H1 (cell line): ENCODE measurements at regions not wholly inside any gene's neighbourhood (a gene's known extent, or its start where the extent isn't known, plus 50 kb on each side); places are given as distances from the start of the nearest gene placed in this dataset.

ENCODE experiments used
- CTCF ChIA-PET: fragments of 300-600 bp; sonication (Branson Sonifier 250); formaldehyde crosslinking; loops from one replicate; lab custom pipeline; 2021; ENCODE audit not compliant: partially characterized antibody; lab: Charles Lee
- POLR2A ChIA-PET: fragments of 300-600 bp; sonication (Branson Sonifier 250); formaldehyde crosslinking; loops from one replicate; lab custom pipeline; 2021; ENCODE audit warnings: inconsistent platforms; ENCODE audit not compliant: partially characterized antibody; lab: Charles Lee
- DNase-seq, 2 experiments: peaks; one replicate each; pipeline versions ENCODE4 v3.0.0 to v3.0.0-alpha.2; 2010 to 2022; ENCODE audit warnings: low spot score in 2 of 2, low read depth in 1 of 2, mixed read lengths in 1 of 2
- FAIRE-seq: peaks from 2 replicates; lab custom pipeline; 2011; peaks lifted over from hg19 to GRCh38; lab: Jason Lieb, UNC
- H2AFZ ChIP-seq: 2 replicates; pipeline ENCODE4 v1.8.1; 2012; ENCODE audit warnings: low read length, inconsistent platforms
- H2AK5ac ChIP-seq: 2 replicates; pipeline ENCODE4 v1.6.1; 2013; ENCODE audit warnings: low read depth, low read length
- H2BK120ac ChIP-seq: replicated peaks from 2 replicates; pipeline ENCODE3; 2013; ENCODE audit warnings: low read depth, low read length, inconsistent platforms
- H2BK12ac ChIP-seq: 2 replicates; pipeline ENCODE4 v1.6.1; 2013; ENCODE audit warnings: low read depth, low read length
- H2BK15ac ChIP-seq: 2 replicates; pipeline ENCODE4 v1.6.1; 2013; ENCODE audit warnings: low read length
- H2BK20ac ChIP-seq: 2 replicates; pipeline ENCODE4 v1.6.1; 2013; ENCODE audit warnings: low read length
- H2BK5ac ChIP-seq: 2 replicates; pipeline ENCODE4 v1.6.1; 2013; ENCODE audit warnings: low read depth, low read length
- H3K14ac ChIP-seq: 2 replicates; pipeline ENCODE4 v1.6.1; 2013; ENCODE audit warnings: inconsistent platforms; ENCODE audit not compliant: insufficient read length
- H3K18ac ChIP-seq: 2 replicates; pipeline ENCODE4 v1.6.1; 2013; ENCODE audit warnings: low read length; ENCODE audit errors: extremely low read depth
- H3K23ac ChIP-seq: 2 replicates; pipeline ENCODE4 v1.6.1; 2013; ENCODE audit warnings: inconsistent platforms; ENCODE audit not compliant: insufficient read length
- H3K23me2 ChIP-seq: 2 replicates; pipeline ENCODE4 v1.6.1; 2013; ENCODE audit warnings: low read depth, low read length
- H3K27ac ChIP-seq: 2 replicates; pipeline ENCODE4 v1.6.1; 2011; ENCODE audit warnings: low read depth, low read length, inconsistent platforms
- H3K27me3 ChIP-seq, 4 experiments: replicated peaks in 1 of 4; 1 replicate in 1 of 4; 2 replicates in 3 of 4; pipeline versions ENCODE4 v1.6.1 to v1.8.1; 2011 to 2013; ENCODE audit warnings: low read length in 3 of 4, mild to moderate bottlenecking in 3 of 4, inconsistent platforms in 2 of 4, mixed read lengths in 2 of 4, moderate library complexity in 1 of 4; ENCODE audit not compliant: control insufficient read depth in 3 of 4, insufficient read depth in 3 of 4; ENCODE audit errors: extremely low read depth in 1 of 4
- H3K36me3 ChIP-seq, 4 experiments: 2 replicates each; pipeline versions ENCODE4 v1.6.1 to v1.8.1; 2011 to 2013; ENCODE audit warnings: mild to moderate bottlenecking in 4 of 4, low read length in 3 of 4, moderate library complexity in 2 of 4, control low read depth in 1 of 4, inconsistent platforms in 1 of 4; ENCODE audit not compliant: insufficient read depth in 4 of 4, control insufficient read depth in 2 of 4
- H3K4ac ChIP-seq: replicated peaks from 2 replicates; pipeline ENCODE3; 2013; ENCODE audit warnings: low read length, low read depth, mixed read lengths, inconsistent platforms; ENCODE audit not compliant: insufficient read length
- H3K4me1 ChIP-seq, 4 experiments: replicated peaks in 1 of 4; 1 replicate in 1 of 4; 2 replicates in 3 of 4; pipeline versions ENCODE4 v1.6.1 to v1.8.1; 2011 to 2013; ENCODE audit warnings: low read length in 3 of 4, inconsistent platforms in 2 of 4, mixed read lengths in 1 of 4; ENCODE audit not compliant: insufficient read depth in 4 of 4, control insufficient read depth in 3 of 4
- H3K4me2 ChIP-seq, 2 experiments: 2 replicates each; pipeline versions ENCODE4 v1.6.1 to v1.8.1; 2011 to 2013; ENCODE audit warnings: low read depth in 2 of 2, low read length in 2 of 2, control low read depth in 1 of 2, inconsistent platforms in 1 of 2, mild to moderate bottlenecking in 1 of 2; ENCODE audit not compliant: insufficient read depth in 1 of 2
- H3K4me3 ChIP-seq, 4 experiments: fragments of 200-600, 300-600 bp in 1 of 4; sonication (generic), shearing (Covaris generic), sonication (Bioruptor Twin) in 1 of 4; 2 replicates each; pipeline versions ENCODE4 v1.5.1 to v1.8.1; 2011 to 2016; ENCODE audit warnings: low read length in 4 of 4, low read depth in 3 of 4, control low read depth in 2 of 4, inconsistent platforms in 2 of 4, mild to moderate bottlenecking in 2 of 4, mixed read lengths in 1 of 4, moderate library complexity in 1 of 4; ENCODE audit not compliant: insufficient read depth in 2 of 4; ENCODE audit errors: extremely low read depth in 1 of 4
- H3K56ac ChIP-seq: replicated peaks from 2 replicates; pipeline ENCODE3; 2013; ENCODE audit warnings: low read depth, mild to moderate bottlenecking, mixed read lengths, low read length, inconsistent platforms; ENCODE audit not compliant: insufficient read length
- H3K79me1 ChIP-seq: 2 replicates; pipeline ENCODE4 v1.6.1; 2013; ENCODE audit warnings: low read depth, low read length, control low read depth
- H3K79me2 ChIP-seq, 2 experiments: 2 replicates each; pipeline versions ENCODE4 v1.6.1 to v1.8.1; 2012 to 2013; ENCODE audit warnings: low read length in 2 of 2, mild to moderate bottlenecking in 2 of 2, inconsistent platforms in 1 of 2; ENCODE audit not compliant: insufficient read depth in 2 of 2, control insufficient read depth in 1 of 2
- H3K9ac ChIP-seq, 4 experiments: replicated peaks in 1 of 4; 1 replicate in 1 of 4; 2 replicates in 3 of 4; pipeline versions ENCODE4 v1.6.1 to v1.8.1; 2011 to 2013; ENCODE audit warnings: low read depth in 3 of 4, low read length in 3 of 4, control low read depth in 2 of 4, mild to moderate bottlenecking in 2 of 4, moderate library complexity in 2 of 4, inconsistent platforms in 1 of 4; ENCODE audit errors: extremely low read depth in 1 of 4
- H3K9me3 ChIP-seq, 2 experiments: 2 replicates each; pipeline versions ENCODE4 v1.6.1 to v1.8.1; 2012 to 2013; ENCODE audit warnings: mild to moderate bottlenecking in 2 of 2, moderate library complexity in 2 of 2, control low read depth in 1 of 2, inconsistent platforms in 1 of 2, low read depth in 1 of 2, low read length in 1 of 2, mixed read lengths in 1 of 2; ENCODE audit not compliant: insufficient read depth in 2 of 2
- H4K20me1 ChIP-seq, 2 experiments: replicated peaks in 1 of 2; 2 replicates each; pipeline versions ENCODE3 to v1.8.1; 2011 to 2013; ENCODE audit warnings: inconsistent platforms in 2 of 2, low read length in 2 of 2, mild to moderate bottlenecking in 1 of 2; ENCODE audit not compliant: insufficient read depth in 2 of 2, control insufficient read depth in 1 of 2
- H4K5ac ChIP-seq: 2 replicates; pipeline ENCODE4 v1.6.1; 2013; ENCODE audit warnings: low read length, low read depth, mixed read lengths, inconsistent platforms; ENCODE audit not compliant: insufficient read length
- H4K8ac ChIP-seq: 2 replicates; pipeline ENCODE4 v1.8.0; 2013; ENCODE audit warnings: mild to moderate bottlenecking, moderate library complexity, low read length, inconsistent platforms; ENCODE audit not compliant: insufficient read depth; ENCODE audit errors: extremely low read depth
- H4K91ac ChIP-seq: replicated peaks from 2 replicates; pipeline ENCODE3; 2013; ENCODE audit warnings: low read length, mixed read lengths, inconsistent platforms; ENCODE audit not compliant: insufficient read length
- MAFK ChIP-seq: IDR thresholded peaks from 2 replicates; pipeline ENCODE4 v1.6.1; 2012; ENCODE audit warnings: low read depth, mild to moderate bottlenecking, improper control_type of control experiment, low read length
- RAD21 ChIP-seq, 2 experiments: IDR thresholded peaks in 1 of 2; conservative IDR thresholded peaks in 1 of 2; 2 replicates each; pipeline ENCODE4 v1.6.1; 2011; ENCODE audit warnings: low read depth in 2 of 2, low read length in 2 of 2, improper control_type of control experiment in 1 of 2, inconsistent platforms in 1 of 2, mild to moderate bottlenecking in 1 of 2, moderate library complexity in 1 of 2
- TF ChIP-seq, protein P1 (sequence below), 3 experiments: IDR thresholded peaks; 1 replicate in 2 of 3; 2 replicates in 1 of 3; pipeline versions ENCODE4 v1.5.1 to v1.6.1; 2011; ENCODE audit warnings: low read length in 3 of 3, mild to moderate bottlenecking in 3 of 3, inconsistent platforms in 2 of 3, low read depth in 1 of 3, moderate library complexity in 1 of 3; ENCODE audit not compliant: insufficient read depth in 1 of 3; ENCODE audit errors: control extremely low read depth in 1 of 3

DNA sequence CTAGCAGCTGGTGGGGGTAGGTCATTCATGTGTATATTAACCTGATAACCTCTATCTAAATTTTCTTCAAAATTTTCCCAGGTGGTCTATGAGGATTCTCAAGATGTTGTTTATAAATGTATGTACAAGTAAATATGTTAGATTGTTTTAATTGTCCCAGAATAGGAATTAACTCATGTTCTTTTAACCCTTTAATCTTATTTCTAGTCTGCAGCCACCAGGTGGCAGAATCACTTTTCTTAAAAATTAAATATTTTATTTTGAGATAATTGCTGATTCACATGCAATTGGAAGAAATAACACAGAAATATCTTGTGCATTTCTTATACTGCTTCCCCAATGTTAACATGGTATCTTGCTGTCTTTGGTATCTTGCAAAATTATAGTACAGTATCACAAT lies 589.5 kb downstream of the ARL4A start:
- H3K9ac ChIP-seq: no peak overlapping the region
- H3K18ac ChIP-seq: no peak overlapping the region
- H2BK12ac ChIP-seq: no peak overlapping the region
- no peaks in the 10 kb centered on the region for H3K4me1 ChIP-seq
- no peak overlapping the region for H2AK5ac ChIP-seq
- no peak overlapping the region for H4K5ac ChIP-seq
- H2BK20ac ChIP-seq: no peak overlapping the region
- no peaks in the 10 kb centered on the region for H3K79me1 ChIP-seq
- no peaks in the 10 kb centered on the region for H3K23me2 ChIP-seq
- H3K79me2 ChIP-seq: no peaks in the 10 kb centered on the region
- FAIRE-seq: no peak
- no peak overlapping the region for H4K8ac ChIP-seq
- no peak overlapping the region for H2BK120ac ChIP-seq
- H2AFZ ChIP-seq: no peak overlapping the region
- H4K91ac ChIP-seq: no peak overlapping the region
- H3K9me3 ChIP-seq: peaks cover 4 to 10% of the 10 kb centered on the region in 2 experiments; a peak in 3 of 4 replicates
- H3K4me3 ChIP-seq: no peak overlapping the region
- H2BK5ac ChIP-seq: no peak overlapping the region
- no peak overlapping the region for H3K56ac ChIP-seq
- no peak overlapping the region for H3K14ac ChIP-seq
- TF ChIP-seq, protein P1, sequence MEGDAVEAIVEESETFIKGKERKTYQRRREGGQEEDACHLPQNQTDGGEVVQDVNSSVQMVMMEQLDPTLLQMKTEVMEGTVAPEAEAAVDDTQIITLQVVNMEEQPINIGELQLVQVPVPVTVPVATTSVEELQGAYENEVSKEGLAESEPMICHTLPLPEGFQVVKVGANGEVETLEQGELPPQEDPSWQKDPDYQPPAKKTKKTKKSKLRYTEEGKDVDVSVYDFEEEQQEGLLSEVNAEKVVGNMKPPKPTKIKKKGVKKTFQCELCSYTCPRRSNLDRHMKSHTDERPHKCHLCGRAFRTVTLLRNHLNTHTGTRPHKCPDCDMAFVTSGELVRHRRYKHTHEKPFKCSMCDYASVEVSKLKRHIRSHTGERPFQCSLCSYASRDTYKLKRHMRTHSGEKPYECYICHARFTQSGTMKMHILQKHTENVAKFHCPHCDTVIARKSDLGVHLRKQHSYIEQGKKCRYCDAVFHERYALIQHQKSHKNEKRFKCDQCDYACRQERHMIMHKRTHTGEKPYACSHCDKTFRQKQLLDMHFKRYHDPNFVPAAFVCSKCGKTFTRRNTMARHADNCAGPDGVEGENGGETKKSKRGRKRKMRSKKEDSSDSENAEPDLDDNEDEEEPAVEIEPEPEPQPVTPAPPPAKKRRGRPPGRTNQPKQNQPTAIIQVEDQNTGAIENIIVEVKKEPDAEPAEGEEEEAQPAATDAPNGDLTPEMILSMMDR (IDR thresholded peaks at IDR 0.05; ENCODE audit: control extremely low read depth in 1 of 3, insufficient read depth in 1 of 3, low read depth in 1 of 3, low read length in 3 of 3): peak in 1 of 3 experiments; percentile 12; a peak in 1 of 4 replicates
- TF ChIP-seq RAD21 (IDR thresholded peaks at IDR 0.05 in 1 of 2, conservative IDR thresholded peaks at IDR 0.05 in 1 of 2; ENCODE audit: low read depth in 2 of 2, low read length in 2 of 2) (peak in 1 of 2 experiments; percentile 12; a peak in 2 of 4 replicates), MAFK (no peak)
- no peak overlapping the region for H3K4ac ChIP-seq
- H4K20me1 ChIP-seq: no peaks in the 10 kb centered on the region
- DNase-seq: no peak
- H3K23ac ChIP-seq: no peak overlapping the region
- H3K36me3 ChIP-seq: no peaks in the 10 kb centered on the region
- POLR2A ChIA-PET: no interaction called here
- CTCF ChIA-PET: interaction anchor here (0.6 to 2.8 kb wide), 6 partner anchors 11 to 1444 kb away, joined by 3 to 13 read pairs (median 4); no protein-coding TSS in a partner anchor
- no peak overlapping the region for H2BK15ac ChIP-seq
- H3K27ac ChIP-seq: no peak overlapping the region
- H3K4me2 ChIP-seq: no peak overlapping the region
- no peaks in the 10 kb centered on the region for H3K27me3 ChIP-seq
